Astrocyte (in vitro differentiated cells and primary cell): ENCODE measurements at regions not wholly inside any gene's neighbourhood (a gene's known extent, or its start where the extent isn't known, plus 50 kb on each side); places are given as distances from the start of the nearest gene placed in this dataset.
"Not testable (repeated sequence)": the region's sequence is repeated elsewhere in the genome, so short reads cannot be mapped to it uniquely, and the experiment has no call there.

Source experiments
- DNase-seq: peaks from one replicate; pipeline ENCODE4 v3.0.0-alpha.2; 2010; ENCODE audit warnings: low read depth
- FAIRE-seq: peaks from 2 replicates; lab custom pipeline; 2011; peaks lifted over from hg19 to GRCh38; lab: Jason Lieb, UNC
- H2AFZ ChIP-seq: 2 replicates; pipeline ENCODE4 v1.6.0; 2012; ENCODE audit warnings: low read depth, low read length, inconsistent platforms
- H3K27ac ChIP-seq: 2 replicates; pipeline ENCODE4 v1.5.1; 2011; ENCODE audit warnings: low read depth, low read length, inconsistent platforms
- H3K27me3 ChIP-seq: 2 replicates; pipeline ENCODE4 v1.6.0; 2011; ENCODE audit warnings: low read length, inconsistent platforms; ENCODE audit not compliant: insufficient read depth
- H3K36me3 ChIP-seq: 2 replicates; pipeline ENCODE4 v1.5.1; 2011; ENCODE audit warnings: low read length, inconsistent platforms; ENCODE audit not compliant: insufficient read depth
- H3K4me1 ChIP-seq: 2 replicates; pipeline ENCODE4 v1.5.1; 2011; ENCODE audit warnings: low read length, inconsistent platforms; ENCODE audit not compliant: insufficient read depth
- H3K4me2 ChIP-seq: 2 replicates; pipeline ENCODE4 v1.6.0; 2012; ENCODE audit warnings: low read length, inconsistent platforms
- H3K4me3 ChIP-seq: 2 replicates; pipeline ENCODE4 v1.5.1; 2011; ENCODE audit warnings: low read depth, mild to moderate bottlenecking, low read length, inconsistent platforms; ENCODE audit not compliant: insufficient read depth
- H3K79me2 ChIP-seq: 2 replicates; pipeline ENCODE4 v1.6.0; 2012; ENCODE audit warnings: mild to moderate bottlenecking, low read length, inconsistent platforms; ENCODE audit not compliant: insufficient read depth
- H3K9ac ChIP-seq: 2 replicates; pipeline ENCODE4 v1.6.0; 2012; ENCODE audit warnings: mild to moderate bottlenecking, low read length, inconsistent platforms
- H3K9me3 ChIP-seq: 2 replicates; pipeline ENCODE4 v1.5.1; 2012; ENCODE audit warnings: low read depth, mild to moderate bottlenecking, low read length, inconsistent platforms; ENCODE audit not compliant: insufficient read depth
- H4K20me1 ChIP-seq: 2 replicates; pipeline ENCODE4 v1.6.0; 2012; ENCODE audit warnings: low read length, inconsistent platforms; ENCODE audit not compliant: insufficient read depth
- H3K27ac Mint-ChIP-seq: one replicate; pipeline ENCODE4 v1.8.0; 2021; ENCODE audit warnings: mild to moderate bottlenecking, mixed read lengths; ENCODE audit not compliant: unreplicated experiment
- H3K27me3 Mint-ChIP-seq: one replicate; pipeline ENCODE4 v1.8.0; 2021; ENCODE audit warnings: low read depth, mixed read lengths; ENCODE audit not compliant: unreplicated experiment
- H3K36me3 Mint-ChIP-seq: one replicate; pipeline ENCODE4 v1.8.0; 2021; ENCODE audit warnings: low read depth, mixed read lengths; ENCODE audit not compliant: unreplicated experiment
- H3K4me1 Mint-ChIP-seq: one replicate; pipeline ENCODE4 v1.8.0; 2021; ENCODE audit warnings: low read depth, mixed read lengths; ENCODE audit not compliant: unreplicated experiment
- H3K4me3 Mint-ChIP-seq: one replicate; pipeline ENCODE4 v1.8.0; 2021; ENCODE audit warnings: mild to moderate bottlenecking, moderate library complexity, mixed read lengths; ENCODE audit not compliant: unreplicated experiment
- H3K9me3 Mint-ChIP-seq: one replicate; pipeline ENCODE4 v1.8.0; 2021; ENCODE audit warnings: mild to moderate bottlenecking, mixed read lengths; ENCODE audit not compliant: unreplicated experiment
- CTCF ChIP-seq: IDR thresholded peaks from 2 replicates; pipeline ENCODE4 v1.5.1; 2011; ENCODE audit warnings: low read depth, mild to moderate bottlenecking, inconsistent platforms, low read length, moderate library complexity; ENCODE audit not compliant: insufficient read depth
- EZH2 ChIP-seq: IDR thresholded peaks from 2 replicates; pipeline ENCODE4 v1.6.1; 2012; ENCODE audit warnings: mild to moderate bottlenecking, low read length, inconsistent platforms; ENCODE audit not compliant: insufficient read depth

- no peaks in the 10 kb centered on the region for H4K20me1 ChIP-seq
- no peak overlapping the region for H3K4me2 ChIP-seq
- no peak overlapping the region for H3K4me3 Mint-ChIP-seq
- TF ChIP-seq CTCF, result no peak
- no peak for TF ChIP-seq EZH2
- H3K9me3 Mint-ChIP-seq, result no peaks in the 10 kb centered on the region
- H3K27me3 ChIP-seq, result no peaks in the 10 kb centered on the region
- no peaks in the 10 kb centered on the region for H3K4me1 Mint-ChIP-seq
- H3K79me2 ChIP-seq, result no peaks in the 10 kb centered on the region
- no peaks in the 10 kb centered on the region for H3K4me1 ChIP-seq
- no peak overlapping the region for H3K27ac Mint-ChIP-seq
- peaks cover 3% of the 10 kb centered on the region for H3K9me3 ChIP-seq
- H3K9ac ChIP-seq, result no peak overlapping the region
- H3K36me3 ChIP-seq, result no peaks in the 10 kb centered on the region
- no peak overlapping the region for H2AFZ ChIP-seq
- H3K27me3 Mint-ChIP-seq, result no peaks in the 10 kb centered on the region
- FAIRE-seq (no peak), DNase-seq (no peak)
- H3K36me3 Mint-ChIP-seq, result no peaks in the 10 kb centered on the region
- no peak overlapping the region for H3K27ac ChIP-seq
- H3K4me3 ChIP-seq, result no peak overlapping the region
Measured at GRCh38 chr10:64786989-64787388, 1265.8 kb downstream of the REEP3 start.

GRCh38 chr10:64795847-64796246 lies 1274.6 kb downstream of the REEP3 start:
- Histone ChIP-seq H3K27ac (no peak overlapping the region), H3K4me3 (no peak overlapping the region), H3K79me2 (no peaks in the 10 kb centered on the region), H3K4me2 (no peak overlapping the region), H4K20me1 (no peaks in the 10 kb centered on the region), H3K9me3 (no peaks in the 10 kb centered on the region), H3K4me1 (no peaks in the 10 kb centered on the region), H3K9ac (no peak overlapping the region), H3K27me3 (no peaks in the 10 kb centered on the region), H2AFZ (no peak overlapping the region), H3K36me3 (no peaks in the 10 kb centered on the region)
- Mint-ChIP-seq H3K27ac (no peak overlapping the region), H3K36me3 (no peaks in the 10 kb centered on the region), H3K9me3 (no peaks in the 10 kb centered on the region), H3K27me3 (no peaks in the 10 kb centered on the region), H3K4me1 (no peaks in the 10 kb centered on the region), H3K4me3 (no peak overlapping the region)
- TF ChIP-seq EZH2, result no peak
- no peak for TF ChIP-seq CTCF
- no peak for FAIRE-seq
- DNase-seq, result no peak

GRCh38 chr10:64798297-64798696 lies 1277.1 kb downstream of the REEP3 start:
- no peak for DNase-seq
- H3K9me3 Mint-ChIP-seq, result peaks cover 4% of the 10 kb centered on the region
- Histone ChIP-seq H3K4me2 (no peak overlapping the region), H3K27ac (no peak overlapping the region), H2AFZ (no peak overlapping the region), H3K27me3 (no peaks in the 10 kb centered on the region), H3K9ac (no peak overlapping the region), H3K4me1 (no peaks in the 10 kb centered on the region), H3K9me3 (no peaks in the 10 kb centered on the region), H4K20me1 (no peaks in the 10 kb centered on the region), H3K36me3 (no peaks in the 10 kb centered on the region), H3K4me3 (no peak overlapping the region), H3K79me2 (no peaks in the 10 kb centered on the region)
- no peak overlapping the region for H3K27ac Mint-ChIP-seq
- H3K4me3 Mint-ChIP-seq, result no peak overlapping the region
- FAIRE-seq, result no peak
- H3K4me1 Mint-ChIP-seq, result no peaks in the 10 kb centered on the region
- H3K27me3 Mint-ChIP-seq, result no peaks in the 10 kb centered on the region
- TF ChIP-seq CTCF (no peak), EZH2 (no peak)
- no peaks in the 10 kb centered on the region for H3K36me3 Mint-ChIP-seq

GRCh38 chr10:64808233-64808632 lies 1287.0 kb downstream of the REEP3 start:
- not testable (repeated sequence) for H3K9me3 ChIP-seq, H3K27me3 Mint-ChIP-seq, H2AFZ ChIP-seq, H3K9me3 Mint-ChIP-seq, H3K4me1 ChIP-seq, H3K4me2 ChIP-seq, H3K4me3 ChIP-seq, DNase-seq, H3K36me3 Mint-ChIP-seq, H3K9ac ChIP-seq, H3K27ac ChIP-seq, H4K20me1 ChIP-seq, H3K27me3 ChIP-seq, H3K36me3 ChIP-seq, H3K4me1 Mint-ChIP-seq, H3K27ac Mint-ChIP-seq, H3K4me3 Mint-ChIP-seq, H3K79me2 ChIP-seq, FAIRE-seq
